ENCODE measurements at regions not wholly inside any gene's neighbourhood (a gene's known extent, or its start where the extent isn't known, plus 50 kb on each side); places are given as distances from the start of the nearest gene placed in this dataset.

DNA sequence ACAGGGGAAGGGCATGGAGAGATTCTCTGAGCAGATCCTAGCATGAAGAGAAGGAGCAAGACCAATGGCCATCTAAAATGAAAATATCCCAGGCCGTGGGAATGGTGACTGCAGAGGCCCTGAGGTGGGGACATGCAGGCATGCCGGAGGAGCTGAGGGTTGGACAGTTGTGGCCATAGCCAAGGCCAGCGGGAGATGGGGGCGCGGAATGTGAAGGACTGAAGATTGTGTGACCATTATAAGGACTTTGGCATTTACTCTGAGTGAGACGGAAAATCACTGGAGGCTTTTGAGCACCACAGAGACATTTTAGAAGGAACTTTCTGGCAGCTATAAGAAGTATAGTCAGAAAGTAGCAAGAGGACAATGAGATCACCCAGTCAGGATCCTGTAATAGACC, 341.1 kb downstream of the SFMBT2 start:
- TF ChIP-seq, protein P1, sequence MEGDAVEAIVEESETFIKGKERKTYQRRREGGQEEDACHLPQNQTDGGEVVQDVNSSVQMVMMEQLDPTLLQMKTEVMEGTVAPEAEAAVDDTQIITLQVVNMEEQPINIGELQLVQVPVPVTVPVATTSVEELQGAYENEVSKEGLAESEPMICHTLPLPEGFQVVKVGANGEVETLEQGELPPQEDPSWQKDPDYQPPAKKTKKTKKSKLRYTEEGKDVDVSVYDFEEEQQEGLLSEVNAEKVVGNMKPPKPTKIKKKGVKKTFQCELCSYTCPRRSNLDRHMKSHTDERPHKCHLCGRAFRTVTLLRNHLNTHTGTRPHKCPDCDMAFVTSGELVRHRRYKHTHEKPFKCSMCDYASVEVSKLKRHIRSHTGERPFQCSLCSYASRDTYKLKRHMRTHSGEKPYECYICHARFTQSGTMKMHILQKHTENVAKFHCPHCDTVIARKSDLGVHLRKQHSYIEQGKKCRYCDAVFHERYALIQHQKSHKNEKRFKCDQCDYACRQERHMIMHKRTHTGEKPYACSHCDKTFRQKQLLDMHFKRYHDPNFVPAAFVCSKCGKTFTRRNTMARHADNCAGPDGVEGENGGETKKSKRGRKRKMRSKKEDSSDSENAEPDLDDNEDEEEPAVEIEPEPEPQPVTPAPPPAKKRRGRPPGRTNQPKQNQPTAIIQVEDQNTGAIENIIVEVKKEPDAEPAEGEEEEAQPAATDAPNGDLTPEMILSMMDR (IDR thresholded peaks at IDR 0.05) = no peak
- TF ChIP-seq POLR2A (IDR thresholded peaks at IDR 0.05) = no peak
